SK-N-SH treated with all-trans-retinoic acid at 6 μM for 48 hours (cell line): ENCODE measurements at regions not wholly inside any gene's neighbourhood (a gene's known extent, or its start where the extent isn't known, plus 50 kb on each side); places are given as distances from the start of the nearest gene placed in this dataset.

Source experiments
- ATAC-seq: fragments of 200-7000 bp; cut with Tn5 transposase; 3 replicates; pipeline ENCODE4 v1.9.1; 2020; ENCODE audit warnings: mild to moderate bottlenecking, moderate library complexity
- BACH2 ChIP-seq: fragments of 250-450 bp; sonication (Bioruptor Pico); IDR thresholded peaks from 2 replicates; pipeline ENCODE4 v1.9.0; 2021; ENCODE audit warnings: mild to moderate bottlenecking, borderline replicate concordance
- CREB5 ChIP-seq: fragments of 250-450 bp; sonication (Bioruptor Pico); IDR thresholded peaks from 2 replicates; pipeline ENCODE4 v1.5.1; 2020; ENCODE audit warnings: low read depth, mild to moderate bottlenecking, moderate library complexity
- CSDC2 ChIP-seq: fragments of 250-450 bp; sonication (Bioruptor Pico); IDR thresholded peaks from 2 replicates; pipeline ENCODE4 v1.5.0; 2020; ENCODE audit warnings: mild to moderate bottlenecking, moderate library complexity
- CSRNP3 ChIP-seq: fragments of 250-450 bp; sonication (Bioruptor Pico); IDR thresholded peaks from 2 replicates; pipeline ENCODE4 v1.5.1; 2021; ENCODE audit warnings: mild to moderate bottlenecking, moderate library complexity
- ESRRG ChIP-seq: fragments of 250-450 bp; sonication (Bioruptor Pico); IDR thresholded peaks from 2 replicates; pipeline ENCODE4 v1.6.1; 2021; ENCODE audit warnings: mild to moderate bottlenecking
- GLIS3 ChIP-seq: fragments of 250-450 bp; sonication (Bioruptor Pico); IDR thresholded peaks from 2 replicates; pipeline ENCODE4 v1.5.0; 2020; ENCODE audit warnings: mild to moderate bottlenecking, moderate library complexity
- ISL1 ChIP-seq: fragments of 250-450 bp; sonication (Bioruptor Pico); IDR thresholded peaks from 2 replicates; pipeline ENCODE4 v2.1.2; 2022; ENCODE audit warnings: mild to moderate bottlenecking, moderate library complexity
- OSR1 ChIP-seq: fragments of 250-450 bp; sonication (Bioruptor Pico); IDR thresholded peaks from 2 replicates; pipeline ENCODE4 v1.8.0; 2022; ENCODE audit warnings: moderate library complexity, mild to moderate bottlenecking, inconsistent platforms
- PATZ1 ChIP-seq: fragments of 250-450 bp; sonication (Bioruptor Pico); IDR thresholded peaks from 2 replicates; pipeline ENCODE4 v1.8.0; 2020; ENCODE audit warnings: mild to moderate bottlenecking, moderate library complexity, borderline replicate concordance
- POU6F1 ChIP-seq: fragments of 250-450 bp; sonication (Bioruptor Pico); IDR thresholded peaks from 2 replicates; pipeline ENCODE4 v1.8.0; 2021; ENCODE audit warnings: low read depth, mild to moderate bottlenecking, moderate library complexity, borderline replicate concordance
- PPARA ChIP-seq: fragments of 250-450 bp; sonication (Bioruptor Pico); IDR thresholded peaks from 2 replicates; pipeline ENCODE4 v1.5.0; 2020; ENCODE audit warnings: mild to moderate bottlenecking, borderline replicate concordance
- RARB ChIP-seq: fragments of 250-450 bp; sonication (Bioruptor Pico); IDR thresholded peaks from 2 replicates; pipeline ENCODE4 v1.8.0; 2021; ENCODE audit warnings: mild to moderate bottlenecking, moderate library complexity
- SNAI2 ChIP-seq: fragments of 250-450 bp; sonication (Bioruptor Pico); IDR thresholded peaks from 2 replicates; pipeline ENCODE4 v1.5.0; 2020; ENCODE audit warnings: mild to moderate bottlenecking, moderate library complexity
- TCF4 ChIP-seq: fragments of 250-450 bp; sonication (Bioruptor Pico); IDR thresholded peaks from 2 replicates; pipeline ENCODE4 v1.8.0; 2021; ENCODE audit warnings: mild to moderate bottlenecking, moderate library complexity, borderline replicate concordance
- TOX ChIP-seq: fragments of 250-450 bp; sonication (Bioruptor Pico); IDR thresholded peaks from 2 replicates; pipeline ENCODE4 v1.8.0; 2021; ENCODE audit warnings: mild to moderate bottlenecking, moderate library complexity, borderline replicate concordance
- TSHZ2 ChIP-seq: fragments of 250-450 bp; sonication (Bioruptor Pico); IDR thresholded peaks from 2 replicates; pipeline ENCODE4 v1.5.0; 2020; ENCODE audit warnings: mild to moderate bottlenecking, moderate library complexity
- ZC3H10 ChIP-seq: fragments of 250-450 bp; sonication (Bioruptor Pico); IDR thresholded peaks from 2 replicates; pipeline ENCODE4 v1.5.1; 2021; ENCODE audit warnings: mild to moderate bottlenecking, moderate library complexity
- ZFP3 ChIP-seq: fragments of 250-450 bp; sonication (Bioruptor Pico); IDR thresholded peaks from 2 replicates; pipeline ENCODE4 v1.5.0; 2020; ENCODE audit warnings: mild to moderate bottlenecking, moderate library complexity
- ZFP30 ChIP-seq: fragments of 450-650 bp; formaldehyde crosslinking; IDR thresholded peaks from 2 replicates; pipeline ENCODE4 v1.5.0; 2022; ENCODE audit warnings: mild to moderate bottlenecking, moderate library complexity
- ZNF565 ChIP-seq: fragments of 450-650 bp; formaldehyde crosslinking; conservative IDR thresholded peaks from 2 replicates; pipeline ENCODE4 v1.5.0; 2020; ENCODE audit warnings: low read depth, mild to moderate bottlenecking, moderate library complexity
- ZNF70 ChIP-seq: fragments of 450-650 bp; formaldehyde crosslinking; IDR thresholded peaks from 2 replicates; pipeline ENCODE4 v1.5.0; 2020; ENCODE audit warnings: mild to moderate bottlenecking, moderate library complexity
- ZNF8 ChIP-seq: fragments of 450-650 bp; formaldehyde crosslinking; IDR thresholded peaks from 2 replicates; pipeline ENCODE4 v1.5.0; 2020; ENCODE audit warnings: mild to moderate bottlenecking, moderate library complexity

GRCh38 chr3:144112437-144112836 lies 140.8 kb downstream of the DIPK2A start:
- TF ChIP-seq ZFP3 (CRISPR knock-in tag) = no peak
- TF ChIP-seq ESRRG (CRISPR knock-in tag) = no peak
- no peak for TF ChIP-seq SNAI2 (CRISPR knock-in tag)
- TF ChIP-seq TOX (CRISPR knock-in tag) = no peak
- no peak for TF ChIP-seq ZNF8 (CRISPR knock-in tag)
- TF ChIP-seq ZFP30 (CRISPR knock-in tag) = no peak
- no peak for TF ChIP-seq PPARA
- TF ChIP-seq BACH2 (CRISPR knock-in tag) = no peak
- no peak for TF ChIP-seq CSDC2 (CRISPR knock-in tag)
- TF ChIP-seq ISL1 (CRISPR knock-in tag) = no peak
- TF ChIP-seq PATZ1 (CRISPR knock-in tag) = no peak
- no peak for TF ChIP-seq POU6F1 (CRISPR knock-in tag)
- no peak for TF ChIP-seq CREB5 (CRISPR knock-in tag)
- no peak for TF ChIP-seq ZC3H10 (CRISPR knock-in tag)
- no peak for TF ChIP-seq TSHZ2 (CRISPR knock-in tag)
- TF ChIP-seq CSRNP3 = no peak
- no peak for TF ChIP-seq ZNF70 (CRISPR knock-in tag)
- no peak for ATAC-seq

GRCh38 chr3:144114767-144115166 lies 143.1 kb downstream of the DIPK2A start:
- no peak for ATAC-seq
- TF ChIP-seq CSDC2 (CRISPR knock-in tag) = no peak
- TF ChIP-seq PPARA = no peak
- no peak for TF ChIP-seq ISL1 (CRISPR knock-in tag)
- TF ChIP-seq BACH2 (CRISPR knock-in tag) = no peak
- no peak for TF ChIP-seq POU6F1 (CRISPR knock-in tag)
- no peak for TF ChIP-seq OSR1 (CRISPR knock-in tag)
- no peak for TF ChIP-seq GLIS3 (CRISPR knock-in tag)

GRCh38 chr3:144119633-144120032 lies 148.0 kb downstream of the DIPK2A start:
- ATAC-seq = no peak
- TF ChIP-seq ZNF8 (CRISPR knock-in tag) (no peak), ZNF70 (CRISPR knock-in tag) (no peak), OSR1 (CRISPR knock-in tag) (no peak), PPARA (no peak), TCF4 (no peak), PATZ1 (CRISPR knock-in tag) (no peak), GLIS3 (CRISPR knock-in tag) (no peak), ESRRG (CRISPR knock-in tag) (no peak), TOX (CRISPR knock-in tag) (no peak), RARB (no peak), ZNF565 (no peak), TSHZ2 (CRISPR knock-in tag) (no peak), ISL1 (CRISPR knock-in tag) (no peak), ZC3H10 (CRISPR knock-in tag) (no peak)
